ENCODE measurements at regions not wholly inside any gene's neighbourhood (a gene's known extent, or its start where the extent isn't known, plus 50 kb on each side); places are given as distances from the start of the nearest gene placed in this dataset.

GRCh38 chr6:112800439-112800838, 453.3 kb downstream of the RFPL4B start:
- TF ChIP-seq REST (IDR thresholded peaks at IDR 0.05; ENCODE audit: insufficient read depth in 1 of 2, low read depth in 2 of 2, low read length in 2 of 2) (no peak), SIN3A (IDR thresholded peaks at IDR 0.05; ENCODE audit: borderline replicate concordance, insufficient read depth, low read length) (no peak), TAF1 (IDR thresholded peaks at IDR 0.05; ENCODE audit: borderline replicate concordance, insufficient read depth, low read length) (no peak), POLR2AphosphoS5 (IDR thresholded peaks at IDR 0.05; ENCODE audit: low read depth, low read length) (no peak)
